DOHH2 (cell line): ENCODE measurements at regions not wholly inside any gene's neighbourhood (a gene's known extent, or its start where the extent isn't known, plus 50 kb on each side); places are given as distances from the start of the nearest gene placed in this dataset.

Source experiments
- H3F3A ChIP-seq: fragments of 200-600 bp; sonication (generic), shearing (Covaris generic); 2 replicates; pipeline ENCODE4 v1.6.0; 2016; ENCODE audit warnings: antibody characterized with exemption, mild to moderate bottlenecking; ENCODE audit not compliant: control insufficient read depth, insufficient read depth
- H3K27ac ChIP-seq: fragments of 200-600 bp; sonication (generic); 2 replicates; pipeline ENCODE4 v1.5.1; 2014; ENCODE audit warnings: low read depth, mild to moderate bottlenecking, low read length, moderate library complexity
- H3K27me3 ChIP-seq: fragments of 200-600 bp; sonication (generic); 2 replicates; pipeline ENCODE4 v1.6.1; 2014; ENCODE audit warnings: mild to moderate bottlenecking, low read length, mixed read lengths; ENCODE audit not compliant: control insufficient read depth
- H3K36me3 ChIP-seq: fragments of 200-600 bp; sonication (generic); 2 replicates; pipeline ENCODE4 v1.6.1; 2014; ENCODE audit warnings: mild to moderate bottlenecking, low read length, moderate library complexity, mixed read lengths; ENCODE audit not compliant: control insufficient read depth
- H3K4me1 ChIP-seq: fragments of 200-600 bp; sonication (generic); 2 replicates; pipeline ENCODE4 v1.6.1; 2014; ENCODE audit warnings: mild to moderate bottlenecking, low read length, mixed read lengths; ENCODE audit not compliant: control insufficient read depth
- H3K4me2 ChIP-seq: fragments of 200-600 bp; sonication (generic); 2 replicates; pipeline ENCODE4 v1.6.0; 2014; ENCODE audit warnings: mild to moderate bottlenecking, low read length, moderate library complexity
- H3K4me3 ChIP-seq: fragments of 200-600 bp; sonication (generic); 2 replicates; pipeline ENCODE4 v1.5.1; 2014; ENCODE audit warnings: mild to moderate bottlenecking, low read length, mixed read lengths
- H3K79me2 ChIP-seq: fragments of 200-600 bp; sonication (generic); 2 replicates; pipeline ENCODE4 v1.6.1; 2014; ENCODE audit warnings: mild to moderate bottlenecking, low read length, mixed read lengths; ENCODE audit not compliant: control insufficient read depth
- H3K9me2 ChIP-seq: fragments of 200-600 bp; sonication (generic); replicated peaks from 2 replicates; pipeline ENCODE4 v1.6.1; 2014; ENCODE audit warnings: mild to moderate bottlenecking, low read length, mixed read lengths; ENCODE audit not compliant: control insufficient read depth
- H3K9me3 ChIP-seq: fragments of 200-600 bp; sonication (generic); 2 replicates; pipeline ENCODE4 v1.6.1; 2014; ENCODE audit warnings: antibody characterized with exemption, low read length, mixed read lengths; ENCODE audit not compliant: control insufficient read depth, insufficient read depth
- H4K20me1 ChIP-seq: fragments of 200-600 bp; sonication (generic); 2 replicates; pipeline ENCODE4 v1.6.0; 2014; ENCODE audit warnings: low read depth, mild to moderate bottlenecking, antibody characterized with exemption, low read length, moderate library complexity; ENCODE audit not compliant: control insufficient read depth, insufficient read depth
- EZH2phosphoT487 ChIP-seq: fragments of 200-600 bp; sonication (generic); IDR thresholded peaks from 2 replicates; pipeline ENCODE4 v1.6.1; 2017; ENCODE audit warnings: borderline replicate concordance, mild to moderate bottlenecking, antibody characterized with exemption, low read length, moderate library complexity, mixed read lengths
- TF ChIP-seq, protein P1 (sequence below): fragments of 200-600 bp; sonication (generic); IDR thresholded peaks from one replicate; pipeline ENCODE4 v1.5.1; 2014; ENCODE audit warnings: antibody characterized with exemption, mild to moderate bottlenecking, low read depth, low read length; ENCODE audit not compliant: poor library complexity, severe bottlenecking

DNA sequence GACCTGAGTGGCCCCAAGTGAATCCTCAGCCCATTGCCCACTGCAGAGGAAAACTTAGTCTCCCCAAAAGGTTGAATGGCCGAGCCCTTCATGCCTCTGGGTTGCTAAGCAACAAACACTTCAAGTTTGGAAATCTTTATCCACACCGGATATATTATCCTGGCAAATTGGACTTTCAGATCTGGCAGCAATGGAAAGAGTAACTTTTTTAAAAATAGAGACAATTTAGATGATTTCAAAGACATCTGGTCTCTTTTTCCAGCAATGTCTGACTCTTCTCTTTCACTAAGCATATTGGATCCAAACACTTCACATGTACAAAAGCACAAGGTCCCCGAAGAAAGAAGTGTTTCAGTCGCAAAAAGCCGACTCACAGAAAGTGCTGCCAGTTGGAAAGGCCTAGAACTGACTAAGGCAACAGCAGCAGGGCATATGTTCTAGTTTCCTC, 505.3 kb downstream of the SOX6 start:
- no peaks in the 10 kb centered on the region for H3K79me2 ChIP-seq
- no peak overlapping the region for H3K27ac ChIP-seq
- no peaks in the 10 kb centered on the region for H3K4me1 ChIP-seq
- H3K9me3 ChIP-seq, result no peaks in the 10 kb centered on the region
- no peaks in the 10 kb centered on the region for H3K27me3 ChIP-seq
- no peak overlapping the region for H3K4me2 ChIP-seq
- no peak for TF ChIP-seq EZH2phosphoT487
- TF ChIP-seq, protein P1, sequence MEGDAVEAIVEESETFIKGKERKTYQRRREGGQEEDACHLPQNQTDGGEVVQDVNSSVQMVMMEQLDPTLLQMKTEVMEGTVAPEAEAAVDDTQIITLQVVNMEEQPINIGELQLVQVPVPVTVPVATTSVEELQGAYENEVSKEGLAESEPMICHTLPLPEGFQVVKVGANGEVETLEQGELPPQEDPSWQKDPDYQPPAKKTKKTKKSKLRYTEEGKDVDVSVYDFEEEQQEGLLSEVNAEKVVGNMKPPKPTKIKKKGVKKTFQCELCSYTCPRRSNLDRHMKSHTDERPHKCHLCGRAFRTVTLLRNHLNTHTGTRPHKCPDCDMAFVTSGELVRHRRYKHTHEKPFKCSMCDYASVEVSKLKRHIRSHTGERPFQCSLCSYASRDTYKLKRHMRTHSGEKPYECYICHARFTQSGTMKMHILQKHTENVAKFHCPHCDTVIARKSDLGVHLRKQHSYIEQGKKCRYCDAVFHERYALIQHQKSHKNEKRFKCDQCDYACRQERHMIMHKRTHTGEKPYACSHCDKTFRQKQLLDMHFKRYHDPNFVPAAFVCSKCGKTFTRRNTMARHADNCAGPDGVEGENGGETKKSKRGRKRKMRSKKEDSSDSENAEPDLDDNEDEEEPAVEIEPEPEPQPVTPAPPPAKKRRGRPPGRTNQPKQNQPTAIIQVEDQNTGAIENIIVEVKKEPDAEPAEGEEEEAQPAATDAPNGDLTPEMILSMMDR, result no peak
- no peaks in the 10 kb centered on the region for H4K20me1 ChIP-seq
- H3K36me3 ChIP-seq, result no peaks in the 10 kb centered on the region
- no peaks in the 10 kb centered on the region for H3F3A ChIP-seq
- no peak overlapping the region for H3K4me3 ChIP-seq
- no peaks in the 10 kb centered on the region for H3K9me2 ChIP-seq

DNA sequence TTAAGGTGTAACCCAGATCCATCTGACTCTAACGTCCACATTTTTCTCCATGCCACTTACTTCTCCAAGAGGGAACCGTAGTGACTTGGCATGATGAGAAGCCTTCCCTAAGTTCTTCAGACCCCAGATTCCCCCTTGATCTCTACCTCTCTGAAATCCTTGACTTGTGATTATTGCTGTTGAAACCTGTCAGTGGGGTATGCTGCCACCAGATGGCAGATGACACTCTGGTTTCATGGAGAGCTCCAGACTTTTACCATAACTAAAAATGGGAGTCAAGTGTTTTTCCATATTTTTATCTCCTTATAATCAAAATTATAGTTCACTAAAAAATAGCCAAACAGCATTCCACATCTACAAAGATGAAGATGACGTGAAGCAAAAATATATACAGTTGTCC, 504.2 kb downstream of the SOX6 start:
- H3K79me2 ChIP-seq, result no peaks in the 10 kb centered on the region
- H3K9me3 ChIP-seq, result no peaks in the 10 kb centered on the region
- H3K4me2 ChIP-seq, result no peak overlapping the region
- H3F3A ChIP-seq, result no peaks in the 10 kb centered on the region
- H3K27me3 ChIP-seq, result no peaks in the 10 kb centered on the region
- H3K27ac ChIP-seq, result no peak overlapping the region
- H4K20me1 ChIP-seq, result no peaks in the 10 kb centered on the region
- no peaks in the 10 kb centered on the region for H3K9me2 ChIP-seq
- H3K36me3 ChIP-seq, result no peaks in the 10 kb centered on the region
- no peak overlapping the region for H3K4me3 ChIP-seq
- no peaks in the 10 kb centered on the region for H3K4me1 ChIP-seq
- TF ChIP-seq, protein P1, result peak; percentile 9
- no peak for TF ChIP-seq EZH2phosphoT487

DNA sequence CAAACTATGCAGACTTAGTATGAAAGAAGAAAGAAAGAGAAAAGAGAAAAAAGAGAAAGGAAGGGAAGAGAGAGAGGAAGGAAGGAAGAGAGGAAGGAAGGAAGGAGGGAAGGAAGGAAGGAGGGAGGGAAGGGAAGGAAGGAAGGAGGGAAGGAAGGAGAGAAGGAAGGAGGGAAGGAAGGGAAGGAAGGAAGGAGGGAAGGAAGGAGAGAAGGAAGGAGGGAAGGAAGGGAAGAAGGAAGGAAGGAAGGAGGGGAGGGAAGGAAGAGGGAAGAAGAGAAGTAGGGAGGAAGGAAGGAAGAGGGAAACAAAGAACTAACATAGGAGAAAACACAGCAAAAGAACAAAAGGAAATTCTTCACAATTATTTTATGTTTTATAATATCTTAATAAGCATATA, 502.1 kb downstream of the SOX6 start:
- no peak overlapping the region for H3K4me2 ChIP-seq
- no peaks in the 10 kb centered on the region for H3K36me3 ChIP-seq
- H3K27me3 ChIP-seq, result no peaks in the 10 kb centered on the region
- H3K27ac ChIP-seq, result no peak overlapping the region
- no peaks in the 10 kb centered on the region for H3K9me2 ChIP-seq
- H3K4me3 ChIP-seq, result no peak overlapping the region
- H3F3A ChIP-seq, result no peaks in the 10 kb centered on the region
- H3K9me3 ChIP-seq, result no peaks in the 10 kb centered on the region
- TF ChIP-seq EZH2phosphoT487, result no peak
- TF ChIP-seq, protein P1, result no peak
- no peaks in the 10 kb centered on the region for H4K20me1 ChIP-seq
- no peaks in the 10 kb centered on the region for H3K79me2 ChIP-seq
- no peaks in the 10 kb centered on the region for H3K4me1 ChIP-seq

DNA sequence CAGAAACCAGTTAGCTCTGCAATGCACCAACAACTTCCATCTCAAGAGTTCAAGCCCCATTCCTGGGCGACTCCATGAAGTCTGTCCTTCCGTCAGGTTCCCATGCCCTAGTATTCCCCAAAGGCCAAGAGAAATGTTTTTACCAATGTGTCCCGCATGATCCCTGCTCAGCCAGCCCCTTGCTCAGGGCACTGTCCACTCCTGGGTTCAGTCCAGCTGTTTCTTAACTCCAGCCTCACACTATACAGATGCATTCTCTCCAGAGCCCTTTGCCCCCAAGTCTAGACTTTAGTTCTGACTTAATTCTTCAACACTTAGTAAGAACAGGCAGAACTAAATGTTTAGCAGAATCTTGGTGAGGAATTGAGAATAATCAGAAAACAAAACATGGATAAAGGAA, 497.5 kb downstream of the SOX6 start:
- Histone ChIP-seq H3K36me3 (no peaks in the 10 kb centered on the region), H3K4me3 (no peak overlapping the region), H3K9me3 (no peaks in the 10 kb centered on the region), H3F3A (no peaks in the 10 kb centered on the region), H3K79me2 (no peaks in the 10 kb centered on the region), H3K4me2 (no peak overlapping the region), H3K27me3 (no peaks in the 10 kb centered on the region), H3K4me1 (no peaks in the 10 kb centered on the region), H4K20me1 (no peaks in the 10 kb centered on the region), H3K27ac (no peak overlapping the region), H3K9me2 (no peaks in the 10 kb centered on the region)
- TF ChIP-seq, protein P1, result no peak
- no peak for TF ChIP-seq EZH2phosphoT487
